Eye (tissue), 1 donor: ENCODE measurements at regions not wholly inside any gene's neighbourhood (a gene's known extent, or its start where the extent isn't known, plus 50 kb on each side); places are given as distances from the start of the nearest gene placed in this dataset.

ENCODE experiments used
- DNase-seq: peaks from one replicate; pipeline ENCODE4 v3.0.0-alpha.2; 2015

DNA sequence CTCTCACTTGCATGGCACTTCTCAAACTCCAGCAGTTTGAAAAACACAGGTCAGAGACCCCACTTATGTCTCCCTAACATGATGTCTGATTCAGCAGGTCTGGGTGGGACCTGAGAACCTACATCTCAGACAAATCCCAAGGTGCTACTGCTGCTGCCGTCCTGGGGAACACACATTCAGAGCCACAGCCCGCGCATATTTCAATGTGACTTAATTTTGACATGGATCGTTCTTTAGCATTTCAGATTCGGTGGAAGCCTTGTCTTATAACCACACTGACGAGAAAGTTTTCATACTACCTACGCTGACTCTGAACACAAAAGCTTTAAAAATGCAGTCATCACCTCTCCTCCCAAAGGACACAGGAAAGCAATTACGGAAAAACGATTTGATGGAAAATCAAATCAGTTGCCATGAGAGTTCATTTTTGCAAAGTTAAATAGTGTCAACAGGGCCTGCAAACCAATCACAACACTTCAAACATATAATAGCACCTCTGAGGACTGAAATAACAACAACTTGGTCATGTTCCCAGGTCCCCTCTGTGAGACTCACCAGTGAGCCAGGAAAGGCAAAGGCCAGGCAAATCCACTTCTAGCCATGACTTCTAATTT lies 132.6 kb downstream of the SHANK2 start:
- no peak for DNase-seq

DNA sequence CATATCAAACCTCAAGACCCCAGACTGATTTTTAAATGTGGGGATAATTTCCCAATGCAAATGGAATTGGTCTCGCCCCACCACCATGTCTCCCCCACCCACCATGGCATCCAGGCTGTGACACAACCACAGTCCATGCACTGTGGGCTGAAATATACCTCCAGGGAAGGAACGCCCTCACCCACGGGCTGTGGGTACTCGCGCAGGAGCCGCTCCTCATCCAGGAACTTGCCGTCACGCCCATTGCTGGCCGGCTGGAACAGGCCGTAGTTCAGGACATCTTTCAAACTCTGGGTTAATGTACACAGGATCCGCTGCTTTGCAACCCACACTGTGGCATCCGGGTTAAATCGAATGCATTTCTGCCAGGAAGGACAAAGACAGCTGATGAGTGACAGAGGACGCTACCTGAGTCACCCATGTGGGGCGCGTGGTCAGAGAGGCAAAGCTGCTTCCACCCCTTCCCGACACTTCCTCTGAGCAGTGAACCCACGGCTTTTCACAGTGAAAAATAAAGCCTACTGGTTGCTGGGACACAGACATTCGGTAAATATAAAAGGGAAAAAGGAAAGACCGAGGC lies 133.6 kb downstream of the SHANK2 start:
- DNase-seq, result no peak

DNA sequence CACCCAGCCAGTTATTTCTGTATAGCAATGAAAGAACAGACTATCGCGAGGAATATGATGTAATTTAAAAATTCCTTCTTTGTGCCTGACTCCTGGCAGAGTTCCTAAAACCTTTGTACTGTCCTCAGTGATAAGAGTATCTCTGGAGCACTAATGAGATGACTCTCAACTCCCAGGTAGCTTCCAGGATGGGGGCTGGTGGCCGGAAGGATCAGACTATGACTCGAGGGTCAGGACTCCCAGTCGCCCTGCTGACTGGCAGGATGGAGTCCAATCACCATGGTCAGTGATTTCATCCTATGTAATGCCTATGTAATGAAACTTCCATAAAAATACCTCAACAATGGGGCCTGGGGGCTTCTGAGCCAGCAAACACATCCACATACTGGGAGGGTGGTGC lies 135.1 kb downstream of the SHANK2 start:
- no peak for DNase-seq

DNA sequence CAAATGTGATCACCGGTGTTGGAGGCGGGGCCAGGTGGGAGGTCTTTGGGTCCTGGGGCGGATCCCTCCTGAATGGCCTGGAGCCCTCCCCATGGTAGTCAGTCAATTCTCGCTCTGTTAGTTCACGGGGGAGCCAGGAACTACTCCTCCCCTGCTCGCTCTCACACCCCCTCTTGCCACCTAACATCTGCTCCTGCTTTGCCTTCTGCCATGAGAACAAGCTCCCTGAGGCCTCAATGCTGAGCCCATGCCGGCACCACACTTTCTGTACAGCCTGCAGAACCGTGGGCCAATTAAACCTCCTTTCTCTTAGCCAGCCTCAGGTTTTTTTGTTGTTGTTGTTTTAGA lies 135.7 kb downstream of the SHANK2 start:
- DNase-seq, result no peak

DNA sequence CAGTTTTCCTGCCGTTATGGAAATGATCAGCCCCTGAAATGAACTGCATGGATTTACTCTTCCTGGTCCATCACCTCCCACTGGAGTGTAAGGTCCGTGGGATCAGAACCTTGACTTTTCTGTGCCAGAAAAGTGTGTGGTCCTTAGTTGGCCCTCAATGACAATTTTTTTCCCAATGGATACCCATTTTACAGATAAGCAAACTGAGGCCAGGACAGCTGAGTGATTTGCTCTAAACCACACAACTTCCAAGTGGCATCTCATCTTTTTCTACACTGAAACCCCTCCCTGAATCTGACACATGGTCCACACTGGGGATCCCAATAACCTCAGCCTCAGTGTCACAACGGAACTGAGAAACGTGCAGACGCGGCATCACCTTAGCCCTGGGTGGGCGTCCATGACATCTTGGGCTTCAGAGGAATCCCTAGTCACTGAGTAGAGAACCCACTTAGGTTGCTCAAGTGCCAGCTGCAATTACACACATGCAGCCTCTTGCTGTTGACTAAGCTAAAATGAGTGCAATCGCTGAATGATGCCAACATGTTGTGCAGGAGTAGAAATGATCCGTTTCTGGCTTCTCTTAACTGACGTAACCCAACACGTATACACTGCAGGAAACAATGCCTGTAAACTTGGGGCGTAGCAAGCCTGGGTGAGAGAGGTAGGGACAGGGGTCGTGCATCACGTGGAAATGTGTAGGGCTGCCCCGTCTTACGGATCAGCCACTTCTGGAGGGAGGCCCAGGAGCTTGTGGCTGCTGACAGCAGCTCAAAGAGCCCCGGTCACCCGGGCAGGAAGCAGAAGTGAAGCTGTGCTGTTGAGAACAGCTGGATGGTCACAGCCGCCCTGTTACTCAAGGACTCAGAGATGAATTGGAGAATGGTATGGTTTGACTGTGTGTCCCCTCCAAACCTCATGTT lies 136.3 kb downstream of the SHANK2 start:
- no peak for DNase-seq

DNA sequence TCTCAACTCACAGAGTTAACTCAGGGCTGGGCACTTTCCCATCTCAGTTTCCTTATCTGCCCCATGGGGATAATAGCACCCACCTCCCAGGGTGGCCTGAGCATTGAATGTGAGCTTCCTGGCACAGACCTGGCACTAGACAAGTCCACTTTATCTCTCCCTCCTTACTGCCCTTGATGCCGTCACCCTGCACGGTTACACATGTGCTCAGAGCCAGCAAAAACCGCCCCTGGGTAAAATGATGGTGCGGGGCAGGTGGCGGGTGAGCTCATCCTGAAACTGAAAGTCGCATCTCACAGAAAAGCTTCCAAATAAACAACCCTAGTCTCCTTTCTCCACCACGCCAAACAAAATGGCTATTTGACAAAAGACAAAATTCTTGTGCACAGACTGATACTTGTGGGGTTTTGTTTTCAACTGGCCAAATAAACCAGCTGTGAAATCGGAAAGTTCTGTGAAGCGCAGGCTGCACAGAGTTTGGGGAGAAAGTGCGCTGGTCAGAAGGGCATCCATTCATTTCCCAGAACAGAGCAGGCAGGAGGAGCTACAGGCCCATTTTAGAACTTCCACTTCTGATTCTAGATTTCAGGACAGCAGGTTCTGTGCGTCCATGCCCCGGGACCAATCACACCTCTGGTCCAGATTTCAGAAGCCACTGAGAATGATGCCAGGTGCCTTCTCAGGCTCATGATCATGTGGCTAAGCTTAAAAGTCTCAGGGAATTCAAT lies 138.1 kb downstream of the SHANK2 start:
- DNase-seq, result no peak

DNA sequence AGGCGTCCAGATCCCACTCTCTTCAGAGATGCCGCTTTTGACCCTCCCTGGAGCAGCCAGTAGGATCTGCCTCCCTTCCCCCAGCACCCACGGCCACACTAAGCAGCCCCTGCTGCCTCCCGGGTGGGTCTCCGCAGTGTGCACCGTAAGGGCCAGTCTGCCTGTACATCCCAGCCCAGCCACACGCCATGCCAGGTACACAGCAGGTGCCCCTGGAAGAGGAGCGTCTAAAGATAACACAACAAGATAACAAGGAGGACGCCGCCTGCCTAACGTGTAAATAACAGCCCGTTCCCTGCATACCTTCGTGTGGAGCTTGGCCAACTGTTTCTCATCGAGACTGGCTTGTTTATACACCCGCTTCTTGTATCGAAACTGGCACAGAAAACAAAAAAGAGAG lies 139.4 kb downstream of the SHANK2 start:
- DNase-seq, result no peak

DNA sequence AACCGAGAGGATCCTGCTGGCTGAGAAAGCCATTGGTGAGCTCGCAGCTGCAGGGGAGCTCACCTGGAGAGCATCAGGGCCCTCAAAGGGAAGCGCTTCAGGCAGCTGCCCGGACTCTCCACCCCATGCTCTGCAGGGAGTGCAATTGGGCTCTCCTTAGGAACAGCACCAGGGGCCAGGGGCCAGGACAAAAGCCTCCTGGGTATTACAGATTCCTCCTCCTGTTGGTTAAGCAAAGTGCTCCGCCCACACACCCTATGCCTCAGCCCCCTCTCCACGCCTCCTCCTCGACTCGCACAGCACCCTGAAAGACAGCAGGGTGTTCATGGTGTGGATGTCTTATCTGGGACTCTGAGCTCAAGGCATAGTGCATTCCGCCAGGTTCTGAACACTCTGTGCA lies 139.9 kb downstream of the SHANK2 start:
- DNase-seq, result no peak

DNA sequence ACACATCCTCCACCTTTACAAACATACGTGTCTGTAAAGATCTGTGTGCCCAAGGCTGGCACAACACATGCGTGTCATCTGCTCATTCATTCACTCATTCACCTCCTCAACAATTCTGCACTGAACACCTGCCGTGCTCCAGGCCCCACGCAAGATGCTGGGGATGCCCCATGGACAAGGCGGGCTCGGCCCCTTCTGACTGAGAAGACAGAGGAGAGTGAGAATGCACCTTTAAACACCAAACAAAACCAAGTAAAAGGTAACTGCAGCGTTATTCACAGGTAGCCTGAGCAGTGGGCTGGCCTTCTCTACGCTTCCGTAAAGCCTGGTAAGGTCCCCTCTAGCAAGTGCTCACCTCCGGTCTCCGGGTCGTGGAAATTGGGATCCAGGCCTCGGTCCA lies 142.8 kb downstream of the SHANK2 start:
- DNase-seq, result no peak

DNA sequence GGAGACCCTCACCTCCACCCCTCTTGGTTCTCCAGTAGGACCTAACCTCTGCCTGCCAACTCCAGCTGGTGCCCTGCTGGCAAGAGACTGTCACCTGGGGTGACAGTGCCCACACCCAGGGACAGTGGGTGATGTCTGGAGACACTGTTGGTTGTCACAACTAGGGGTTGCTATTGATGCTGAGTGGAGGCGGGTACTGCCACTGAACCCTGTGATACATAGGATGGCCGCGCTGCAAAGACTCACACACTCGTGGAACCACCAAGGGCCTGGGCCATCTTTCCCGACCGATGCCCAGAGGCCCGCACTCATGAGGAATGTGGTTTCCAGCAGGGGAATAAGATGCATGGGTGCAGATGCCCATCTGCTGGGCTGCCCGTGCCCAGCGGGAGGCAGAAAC lies 143.2 kb downstream of the SHANK2 start:
- DNase-seq, result no peak

DNA sequence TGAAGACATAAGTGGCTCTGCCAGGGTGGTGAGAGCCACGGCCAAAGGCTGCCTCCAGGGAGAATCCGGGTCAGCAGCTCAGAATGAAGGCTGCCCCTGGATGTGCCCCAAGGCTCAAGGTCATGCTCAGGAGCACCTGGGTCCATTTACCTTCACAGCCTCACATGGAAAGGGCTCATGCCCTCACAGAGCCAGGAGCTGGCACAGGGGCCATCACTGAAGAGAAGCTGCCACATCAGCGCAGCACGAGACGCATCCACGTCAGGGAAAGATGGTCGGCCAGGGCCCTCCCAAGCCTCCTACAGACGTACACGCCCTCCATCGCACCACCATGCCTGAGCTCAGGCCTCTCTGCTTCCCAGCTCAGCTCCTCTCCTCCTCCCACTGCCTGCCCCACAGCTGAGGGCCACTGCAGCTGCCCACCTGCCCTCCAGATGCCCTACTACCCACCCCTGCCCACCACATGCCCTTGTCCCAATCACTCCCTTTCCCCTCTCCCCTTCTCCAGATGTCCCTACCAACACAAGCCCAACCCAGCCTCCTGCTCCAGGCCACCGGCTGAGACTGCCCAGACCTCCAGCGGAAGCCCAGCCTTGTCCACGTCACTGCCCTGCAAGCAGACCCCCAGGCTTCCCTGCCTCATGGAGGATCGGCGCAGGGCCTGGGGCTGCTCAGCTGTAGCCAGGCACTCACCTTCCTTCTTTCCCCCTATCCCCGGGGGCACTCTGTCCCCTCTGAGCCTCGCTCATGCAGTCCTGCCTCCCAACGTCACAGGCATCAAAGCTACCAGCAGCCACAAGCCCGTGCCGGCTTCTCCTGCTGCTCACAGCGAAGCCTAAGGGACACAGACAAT lies 144.1 kb downstream of the SHANK2 start:
- DNase-seq, result no peak

DNA sequence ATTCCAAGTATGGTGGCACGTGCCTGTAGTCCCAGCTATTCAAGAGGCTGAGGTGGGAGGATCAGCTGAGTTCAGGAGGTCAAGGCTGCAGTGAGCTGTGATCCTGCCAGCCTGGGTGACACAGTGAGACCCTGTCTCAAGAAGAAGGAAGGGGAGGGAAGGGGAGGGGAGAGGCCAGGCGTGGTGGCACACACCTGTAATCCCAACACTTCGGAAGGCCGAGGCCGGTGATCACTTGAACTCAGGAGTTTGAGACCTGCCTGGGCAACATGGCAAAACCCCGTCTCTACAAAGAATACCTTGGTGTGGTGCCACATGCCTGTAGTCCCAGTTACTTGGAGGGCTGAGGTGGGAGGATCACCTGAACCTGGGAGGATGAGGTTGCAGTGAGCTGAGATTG lies 145.7 kb downstream of the SHANK2 start:
- no peak for DNase-seq

DNA sequence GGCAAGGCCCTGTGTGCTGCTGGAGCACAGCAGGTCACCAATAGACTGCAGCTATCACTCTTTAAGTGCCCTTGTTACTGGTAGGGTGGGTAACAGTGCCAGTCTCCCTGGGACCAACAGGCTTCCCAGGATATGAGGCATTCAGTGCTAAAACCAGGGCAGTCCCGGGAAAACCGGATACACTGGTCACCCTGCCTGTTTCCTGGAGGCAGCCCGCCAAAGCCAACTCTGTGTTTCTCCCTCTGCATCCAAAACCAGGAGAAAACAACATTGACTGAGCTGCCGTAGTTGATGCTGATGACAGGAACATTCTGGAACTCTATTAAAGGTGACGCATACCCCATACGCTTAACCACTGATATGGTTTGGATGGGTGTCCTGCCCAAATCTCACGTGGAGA lies 149.1 kb downstream of the SHANK2 start:
- no peak for DNase-seq

DNA sequence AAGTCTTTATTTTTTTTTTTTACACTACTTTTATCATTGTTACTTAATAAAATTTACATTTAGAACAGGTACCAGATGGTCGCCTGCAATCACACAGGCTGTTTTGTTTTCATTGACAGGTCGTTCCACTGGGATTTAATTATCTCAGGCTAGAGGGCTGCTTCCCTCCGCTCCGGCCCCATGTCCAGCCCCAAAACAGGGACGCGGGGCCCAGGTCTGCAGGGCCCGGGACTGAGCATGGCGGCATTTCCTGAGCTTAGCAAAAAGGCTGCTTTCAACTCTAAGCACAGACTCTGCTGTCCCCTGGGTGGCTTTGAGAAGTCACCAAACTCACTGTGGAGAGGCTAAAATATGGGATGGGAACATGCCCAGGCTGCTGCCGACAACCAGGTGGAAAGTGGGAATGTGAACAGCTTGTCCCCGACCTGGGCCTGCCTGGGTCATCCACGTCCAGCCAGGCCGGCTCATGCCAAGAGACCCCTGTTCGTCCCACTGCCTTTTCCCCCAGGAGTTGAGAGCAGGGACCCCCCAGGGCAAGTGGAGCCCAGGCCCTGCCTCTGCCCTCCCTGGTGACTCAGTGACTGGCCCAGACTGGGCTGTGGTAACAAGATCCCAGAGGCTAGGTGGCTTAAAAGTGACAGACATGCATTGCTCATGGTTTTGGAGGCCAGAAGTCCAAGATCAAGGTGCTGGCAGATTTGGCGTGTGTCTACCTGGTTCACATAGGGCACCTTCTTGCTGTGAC lies 150.0 kb downstream of the SHANK2 start:
- no peak for DNase-seq

DNA sequence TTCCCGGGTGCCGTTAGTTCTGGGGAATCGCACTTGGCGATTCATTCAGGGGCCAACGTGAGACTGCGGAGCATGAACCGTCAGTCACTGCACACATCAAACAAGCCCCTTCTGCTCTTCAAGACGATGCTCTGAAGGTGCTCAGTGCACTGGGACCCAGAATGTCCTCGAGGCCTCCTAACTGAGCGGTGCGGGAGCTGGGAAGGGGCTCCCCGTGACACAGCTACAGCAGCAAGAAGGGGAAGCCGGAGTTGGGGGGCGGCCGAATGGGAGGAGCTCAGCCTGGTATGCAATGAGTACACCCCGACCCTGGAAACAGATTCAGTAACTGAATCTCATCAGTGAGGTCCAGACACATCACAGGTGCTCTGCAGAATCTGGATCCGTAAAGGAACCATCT lies 150.8 kb downstream of the SHANK2 start:
- DNase-seq, result no peak

DNA sequence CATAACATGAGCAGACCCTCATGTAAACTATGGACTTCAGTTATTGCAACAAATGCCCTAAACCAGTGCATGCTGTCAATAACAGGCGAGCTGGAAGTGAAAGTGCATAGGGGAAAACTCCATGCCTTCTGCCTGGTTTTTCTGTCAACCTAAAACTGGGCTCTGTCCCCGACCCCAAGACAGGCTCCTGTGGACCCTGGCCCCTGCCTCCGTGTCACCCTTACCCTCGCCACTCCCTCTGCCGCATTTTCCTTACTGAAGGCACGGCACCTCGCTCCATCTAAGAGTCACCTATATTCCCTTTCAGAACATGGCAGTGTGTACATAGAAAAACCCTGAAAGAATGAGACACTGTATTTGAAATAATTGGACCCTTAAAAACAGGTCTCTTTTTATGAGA lies 151.3 kb downstream of the SHANK2 start:
- no peak for DNase-seq

DNA sequence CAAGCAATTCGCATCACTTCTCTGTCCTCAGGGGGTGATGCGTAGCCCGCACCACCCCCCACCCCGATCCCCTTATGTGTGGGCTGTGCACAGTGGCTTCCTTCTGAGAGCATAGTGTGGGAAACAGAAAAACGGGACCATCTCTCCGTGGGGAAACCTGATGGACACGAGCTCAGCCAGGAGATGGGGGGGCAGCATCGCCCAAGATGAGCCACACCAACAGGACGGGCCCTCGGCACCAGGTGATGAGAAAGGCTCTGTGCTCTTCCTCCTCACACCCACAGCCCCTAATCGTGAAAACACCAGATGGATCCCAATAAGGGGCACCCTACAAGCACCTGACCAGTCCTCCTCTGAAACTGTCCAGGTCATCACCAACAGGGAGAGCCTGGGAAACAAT lies 153.6 kb downstream of the SHANK2 start:
- no peak for DNase-seq

DNA sequence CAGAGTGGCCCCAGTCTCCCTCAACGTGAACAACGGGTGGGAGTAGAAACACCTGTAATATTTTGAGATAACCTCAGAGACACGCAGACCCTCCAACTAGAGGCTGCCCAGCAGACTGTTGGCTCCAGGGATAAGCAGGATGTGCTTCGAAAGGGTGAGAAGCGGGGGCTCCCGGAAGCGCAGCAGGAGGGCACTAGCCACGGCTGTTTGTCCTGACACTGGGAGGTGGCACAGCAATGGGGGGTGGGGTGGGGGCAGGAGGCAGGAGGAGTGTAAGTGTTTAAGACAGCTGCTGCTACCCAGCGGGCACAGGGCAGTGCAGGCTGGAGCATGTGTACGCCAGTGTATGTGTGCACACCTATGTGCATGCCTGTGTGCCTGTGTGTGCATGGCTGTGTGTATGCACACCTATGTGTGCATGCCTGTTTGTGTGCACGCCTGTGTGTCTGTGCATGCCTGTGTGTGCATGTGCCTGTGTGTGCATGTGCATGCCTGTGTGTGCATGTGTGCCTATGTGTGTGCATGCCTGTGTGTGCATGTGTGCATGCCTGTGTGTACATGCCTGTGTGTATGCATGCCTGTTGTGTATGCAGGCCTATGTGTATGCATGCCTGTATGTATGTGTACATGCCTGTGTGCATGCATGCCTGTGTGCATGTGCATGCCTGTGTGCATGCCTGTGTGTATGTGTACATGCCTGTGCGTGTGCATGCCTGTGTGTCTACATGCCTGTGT lies 154.7 kb downstream of the SHANK2 start:
- no peak for DNase-seq

DNA sequence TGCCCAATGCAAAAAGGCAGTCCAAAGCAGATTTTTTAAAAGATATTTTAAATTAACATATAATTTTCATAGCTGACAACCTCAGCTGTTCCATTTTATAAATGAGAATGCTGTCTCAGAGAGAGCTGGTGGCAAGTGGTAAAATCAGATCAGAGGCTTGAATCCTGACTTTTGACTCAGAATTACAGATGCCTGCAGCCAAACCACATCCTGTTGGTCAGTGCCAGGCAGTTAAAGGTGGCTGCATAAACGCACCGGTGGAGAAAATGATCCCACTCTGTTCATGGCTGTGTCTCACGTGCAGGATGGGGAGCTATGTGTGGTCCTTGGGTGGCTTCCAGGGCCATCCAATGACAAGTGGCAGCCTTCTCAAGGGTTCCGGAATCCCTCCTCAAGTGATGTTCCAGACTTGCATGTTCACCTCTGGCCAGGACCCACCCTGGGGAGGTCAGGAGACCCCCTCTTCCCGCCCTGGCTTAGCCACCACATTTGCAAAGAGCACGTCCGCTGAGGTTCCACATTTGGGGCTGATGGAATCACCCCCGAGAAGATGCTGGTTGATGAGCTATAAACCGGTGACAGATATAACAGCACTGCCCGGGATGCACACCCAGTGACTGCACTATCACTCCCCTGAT lies 155.5 kb downstream of the SHANK2 start:
- DNase-seq, result no peak

DNA sequence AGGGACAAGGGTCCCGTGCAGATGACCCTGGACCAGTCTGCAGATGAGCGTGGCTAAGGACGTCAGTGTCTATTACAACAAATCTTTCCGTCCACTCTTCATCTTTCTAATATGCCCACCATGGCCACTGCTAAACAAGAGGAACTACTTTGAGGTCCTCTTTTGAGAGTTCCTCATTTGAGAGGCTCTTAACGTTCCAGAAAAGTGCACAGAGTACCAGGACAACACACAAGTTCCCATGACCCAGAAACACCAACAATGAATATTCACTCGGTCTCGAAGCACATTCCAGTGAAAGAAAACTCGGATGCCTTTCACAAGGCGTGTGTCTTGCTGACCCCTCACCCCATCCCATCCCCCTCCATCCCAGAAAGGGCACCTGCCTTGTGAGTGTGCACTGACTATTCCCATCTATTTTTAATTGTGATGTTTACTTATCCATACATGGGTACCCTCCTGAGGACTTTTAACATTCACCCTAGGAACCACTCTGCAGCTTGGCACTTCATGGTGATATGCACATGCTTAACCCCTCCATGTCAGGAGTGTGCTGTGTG lies 157.0 kb downstream of the SHANK2 start:
- DNase-seq, result no peak
